GM21381 (cell line): ENCODE measurements at regions not wholly inside any gene's neighbourhood (a gene's known extent, or its start where the extent isn't known, plus 50 kb on each side); places are given as distances from the start of the nearest gene placed in this dataset.

ENCODE experiments used
- ATAC-seq: cut with Tn5 transposase; IDR thresholded peaks from one replicate; pipeline ENCODE4 v1.9.1; 2021; ENCODE audit warnings: mild to moderate bottlenecking, moderate library complexity; ENCODE audit not compliant: unreplicated experiment

DNA sequence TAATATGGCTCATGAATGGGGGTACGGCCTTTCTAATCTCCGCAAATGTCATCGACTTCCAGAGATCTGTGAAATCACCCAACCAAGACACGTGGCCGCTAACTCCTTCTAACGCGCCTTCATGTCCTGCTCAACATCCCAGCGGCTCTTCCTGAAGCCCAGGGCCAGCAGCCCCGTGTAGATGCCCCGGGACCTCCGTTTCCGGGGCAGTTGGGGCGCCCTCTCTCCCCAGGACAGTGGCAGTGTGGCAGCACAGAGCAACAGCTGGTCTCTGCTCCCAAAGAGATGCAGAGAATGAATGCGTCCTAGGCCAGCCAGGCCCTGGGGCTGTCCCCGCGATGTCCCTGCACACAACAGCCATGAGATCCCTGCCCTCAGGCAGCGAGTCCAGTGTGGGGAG is 153.5 kb downstream of the RBFOX3 start:
- no peak for ATAC-seq

DNA sequence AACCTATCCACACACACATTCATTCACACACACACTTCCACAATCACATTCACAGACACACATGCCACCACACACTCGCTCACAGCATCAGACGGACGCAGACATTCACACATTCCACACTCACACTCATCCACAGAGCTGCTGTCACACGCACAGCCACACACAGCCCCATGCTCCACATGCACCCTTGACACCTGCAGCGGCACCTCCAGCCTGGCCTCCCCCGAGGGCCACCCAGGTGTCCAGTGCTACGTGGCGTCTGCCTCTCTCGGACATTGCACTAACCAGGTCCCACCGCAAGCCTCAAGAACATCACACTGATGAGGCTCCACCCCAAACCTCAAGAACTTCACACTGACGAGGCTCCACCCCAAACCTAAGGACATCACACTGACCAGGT is 155.2 kb downstream of the RBFOX3 start:
- ATAC-seq: no peak

DNA sequence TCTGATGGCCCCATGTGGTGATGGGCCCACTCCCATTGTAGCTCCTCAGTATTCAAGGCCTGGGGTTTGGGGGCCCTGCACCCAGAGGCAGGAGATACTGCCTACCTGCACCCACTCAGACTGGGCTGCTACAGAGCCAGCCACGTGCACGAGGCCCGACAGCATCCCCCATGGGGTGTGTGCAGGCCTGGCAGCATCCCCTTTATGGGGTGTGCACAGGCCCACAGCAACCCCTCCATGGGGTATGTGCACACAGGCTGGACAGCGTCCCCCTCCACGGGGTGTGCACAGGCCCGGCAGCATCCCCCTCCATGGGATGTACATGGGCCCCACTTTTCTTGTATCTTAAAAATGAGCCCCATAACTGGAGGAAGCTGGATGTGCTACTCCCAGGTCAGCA is 156.0 kb downstream of the RBFOX3 start:
- no peak for ATAC-seq

DNA sequence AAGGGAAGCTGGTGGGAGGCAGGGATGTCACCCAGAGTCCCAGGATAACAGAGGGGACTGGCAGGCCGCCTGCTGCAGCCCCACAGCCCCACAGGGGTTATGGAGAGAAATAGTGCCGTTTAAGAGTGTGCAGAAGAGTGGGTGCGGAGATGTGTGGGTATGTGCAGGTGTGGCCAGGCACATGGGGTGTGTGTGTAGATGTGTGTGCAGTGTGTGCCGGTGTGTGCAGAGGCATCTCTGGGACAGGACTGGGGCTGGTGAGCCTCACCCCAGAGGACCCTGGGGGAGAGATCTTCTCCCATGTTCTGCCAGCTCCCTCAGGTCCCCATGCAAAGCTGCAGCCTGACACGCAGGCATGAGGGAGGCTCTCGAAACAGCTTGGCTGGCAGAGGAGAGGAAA is 157.4 kb downstream of the RBFOX3 start:
- ATAC-seq: no peak

DNA sequence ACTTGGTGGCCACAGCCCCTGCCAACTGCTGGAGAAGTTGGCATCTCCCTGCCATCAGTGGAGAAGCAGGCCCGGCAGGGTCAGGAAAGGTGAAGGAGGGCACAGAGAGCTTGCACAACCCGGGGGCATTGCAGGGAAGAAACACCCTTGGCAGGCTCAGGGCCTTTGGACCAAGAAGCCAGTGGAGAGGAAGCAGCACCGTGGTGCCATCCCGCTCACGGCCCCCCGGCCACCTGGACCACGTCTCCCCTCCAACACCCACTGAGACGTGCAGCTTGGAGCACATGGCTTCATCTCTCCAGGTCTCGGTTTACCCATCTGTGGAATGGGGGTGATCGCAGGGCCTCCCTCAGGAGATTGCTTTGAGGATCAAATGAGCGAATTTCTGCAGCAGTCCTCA is 158.1 kb downstream of the RBFOX3 start:
- no peak for ATAC-seq

DNA sequence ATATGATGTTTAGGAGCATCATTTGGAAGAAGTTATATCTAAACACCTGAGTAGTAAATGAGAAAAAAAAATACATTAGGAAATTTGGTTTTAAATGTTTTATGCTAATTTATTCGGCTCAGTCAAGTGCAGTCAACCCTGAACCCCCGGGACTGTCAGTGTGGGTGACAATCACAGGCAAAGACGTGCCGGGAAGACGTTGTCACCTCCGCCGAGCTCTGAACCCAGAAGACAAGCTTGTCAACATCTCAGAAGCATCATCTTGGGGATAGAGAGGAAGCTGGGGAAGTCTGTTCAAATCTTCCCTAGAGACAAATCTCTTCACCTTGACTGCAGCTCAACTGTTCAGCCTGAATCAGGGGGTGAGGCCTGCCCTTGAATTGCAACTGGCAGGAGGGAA is 159.7 kb downstream of the RBFOX3 start:
- no peak for ATAC-seq

DNA sequence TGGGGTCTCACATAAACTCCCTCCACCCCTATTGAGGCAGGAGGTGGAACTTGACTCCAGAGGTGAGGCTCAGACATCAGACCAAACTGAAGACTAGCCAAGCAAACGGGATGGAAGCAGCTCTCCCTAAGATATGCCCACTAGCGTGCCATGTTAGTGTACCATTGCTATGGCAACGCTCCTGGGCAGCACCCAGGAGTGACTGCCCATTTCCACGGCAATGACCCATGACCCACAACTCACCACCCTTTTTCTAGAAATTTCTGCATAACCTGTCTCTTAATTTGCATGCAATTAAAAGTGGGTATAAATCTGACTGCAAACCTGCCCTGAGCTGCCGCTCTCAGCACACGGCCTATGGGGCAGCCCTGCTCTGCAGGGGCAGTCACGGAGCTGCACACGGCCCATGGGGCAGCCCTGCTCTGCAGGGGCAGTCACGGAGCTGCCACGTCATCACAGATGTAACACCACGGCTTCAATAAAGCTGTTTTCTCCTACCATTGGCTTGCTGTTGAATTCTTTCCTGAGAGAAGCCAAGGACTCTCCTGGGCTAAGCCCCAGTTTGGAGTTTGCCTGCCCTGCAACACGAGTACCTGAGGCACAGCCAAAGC is 164.3 kb downstream of the RBFOX3 start:
- no peak for ATAC-seq

DNA sequence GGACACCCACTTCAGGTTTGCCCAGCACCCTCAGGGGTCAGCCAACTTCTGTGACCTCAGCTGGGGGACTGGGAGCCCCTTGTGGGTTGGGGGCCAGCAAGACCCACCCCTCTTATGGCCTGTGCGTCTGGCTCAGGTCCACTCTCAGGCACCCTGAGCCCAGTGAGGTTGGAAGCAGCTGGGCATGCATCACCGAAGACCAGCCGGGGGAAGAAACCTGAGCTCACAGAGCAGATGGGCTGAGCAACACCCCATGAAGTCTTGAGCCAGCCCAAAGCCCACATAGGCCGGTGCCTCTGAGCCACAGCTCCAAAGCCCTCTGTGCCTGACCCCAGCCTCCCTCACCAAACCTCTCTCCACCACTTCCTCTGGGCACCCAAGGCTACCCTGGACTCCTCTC is 166.7 kb downstream of the RBFOX3 start:
- no peak for ATAC-seq

DNA sequence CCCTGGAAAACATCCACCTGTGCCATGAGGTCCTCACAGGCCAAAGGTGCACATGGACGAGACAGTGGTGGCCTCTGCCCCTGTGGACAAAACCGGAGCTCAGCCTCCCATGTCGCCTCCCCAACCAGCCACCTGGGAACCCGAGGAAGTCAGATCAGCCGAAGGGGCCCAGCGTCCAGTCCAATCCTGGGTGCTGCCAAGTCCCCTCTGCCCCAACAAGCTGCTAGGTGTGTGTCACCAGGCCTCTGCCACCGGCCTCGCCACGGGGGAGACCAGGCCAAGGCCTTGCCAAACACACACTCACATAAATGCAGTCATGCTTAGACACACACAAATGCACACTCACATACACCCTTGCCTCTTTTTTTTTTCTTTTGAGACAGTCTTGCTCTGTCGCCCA is 167.8 kb downstream of the RBFOX3 start:
- no peak for ATAC-seq

DNA sequence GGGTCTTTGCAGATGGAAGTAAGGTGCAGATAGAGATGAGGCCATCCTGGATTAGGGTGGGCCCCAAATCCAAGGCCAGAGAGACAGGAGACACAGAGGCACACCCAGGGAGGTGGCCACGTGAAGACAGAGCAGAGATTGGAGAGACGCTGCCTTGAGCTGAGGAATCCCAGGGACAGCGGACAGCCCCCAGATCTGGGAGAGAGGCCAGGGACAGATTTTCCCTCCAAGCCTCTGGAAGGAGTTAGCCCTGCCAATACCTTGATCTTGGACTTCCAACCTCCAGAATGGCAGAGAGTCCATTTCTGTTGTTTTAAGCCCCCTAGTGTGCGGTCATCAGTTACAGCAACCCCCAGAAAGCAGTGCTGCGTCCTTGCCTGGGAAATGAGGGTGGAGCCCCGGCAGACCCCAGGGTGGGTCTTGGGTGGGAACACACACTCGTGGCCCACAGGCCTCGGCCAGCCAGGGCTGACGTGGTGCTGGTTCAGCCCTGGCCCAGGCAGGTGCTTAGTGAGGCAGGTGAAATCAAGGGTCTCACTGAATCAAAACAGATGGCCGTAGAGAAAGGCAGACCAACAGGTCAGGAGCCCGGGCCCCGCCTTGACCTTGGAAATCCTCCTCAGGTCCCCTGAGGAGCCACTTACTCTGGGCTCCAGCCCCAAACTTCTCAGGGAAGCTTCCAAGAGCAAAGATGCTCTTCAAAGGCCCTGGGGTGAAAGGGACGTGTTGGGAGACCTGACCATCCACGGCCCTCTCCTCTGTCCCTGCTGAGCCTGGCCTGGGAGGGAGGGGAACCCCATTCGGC is 169.3 kb downstream of the RBFOX3 start:
- ATAC-seq: no peak

DNA sequence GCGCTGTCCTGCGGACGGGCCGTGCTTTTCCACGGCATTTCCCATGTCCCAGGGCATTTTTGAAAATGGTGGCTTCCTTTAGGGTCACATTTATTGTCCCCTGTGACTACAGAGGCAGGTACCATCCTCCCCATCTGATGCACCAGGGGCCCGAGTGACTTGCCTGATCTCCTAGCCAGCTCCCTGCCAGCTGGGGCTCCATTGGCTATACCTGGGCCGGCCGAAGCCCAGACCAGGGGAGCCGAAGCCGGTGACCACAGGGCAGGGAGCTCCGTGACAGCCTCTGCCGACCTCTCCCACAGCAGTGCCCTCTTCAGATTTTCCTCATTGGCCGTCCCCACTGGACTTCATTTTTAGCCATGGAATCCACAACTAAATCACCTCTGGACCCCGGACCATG is 170.6 kb downstream of the RBFOX3 start:
- no peak for ATAC-seq

DNA sequence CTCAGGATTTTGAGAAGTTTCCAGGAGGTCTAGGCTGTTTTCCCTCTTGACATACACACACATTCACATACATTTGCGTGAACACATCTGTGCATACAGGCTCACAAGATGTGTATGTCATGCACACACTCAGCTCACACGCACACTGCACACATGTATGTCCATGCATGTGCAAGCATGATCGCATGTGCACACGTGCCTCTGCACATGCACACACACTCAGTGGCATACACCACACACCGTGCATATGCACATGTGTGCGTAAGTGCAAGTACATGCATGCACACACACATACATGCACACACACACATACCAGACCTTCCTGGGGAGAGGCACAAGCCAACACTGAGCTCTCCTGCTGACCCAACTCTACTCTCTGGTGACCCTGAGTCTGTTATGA is 171.4 kb downstream of the RBFOX3 start:
- ATAC-seq: no peak

DNA sequence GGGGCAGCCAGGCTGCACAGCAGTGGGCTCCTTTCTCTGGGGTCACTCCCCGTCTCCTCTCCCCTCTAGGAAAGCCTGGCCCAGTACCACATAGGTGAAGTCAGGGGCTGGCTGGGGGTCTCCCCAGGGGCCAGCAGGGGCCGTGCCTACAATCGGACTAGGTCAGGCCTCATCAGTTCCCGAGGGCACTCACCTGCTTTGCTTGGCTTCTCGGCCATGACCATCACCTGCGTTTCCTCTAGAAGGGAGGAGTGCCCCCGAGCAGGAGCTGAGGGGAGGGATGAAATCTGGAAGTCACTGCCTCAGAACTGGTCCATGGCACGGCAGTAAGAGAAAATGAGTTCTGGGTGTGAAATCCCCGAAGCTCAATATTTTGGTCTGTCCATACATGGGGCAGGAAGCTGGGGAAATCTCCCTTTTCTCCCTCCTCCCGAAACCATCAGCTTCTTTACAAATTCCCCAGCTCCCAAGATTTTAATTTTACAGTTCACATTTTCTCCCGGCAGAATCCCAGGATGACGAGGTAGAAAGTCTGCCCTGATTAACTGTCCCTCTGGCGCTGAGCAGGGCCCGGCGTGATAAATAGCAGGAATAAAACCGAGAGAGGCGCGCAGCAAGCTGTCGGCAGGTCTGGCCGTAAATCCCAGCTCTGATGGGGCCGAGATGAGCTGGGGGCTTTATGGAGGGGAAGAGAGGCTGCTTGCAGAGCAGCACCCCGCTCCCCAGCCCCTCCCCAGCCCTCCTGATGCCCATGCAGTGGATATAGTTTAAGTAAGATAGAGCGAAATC is 172.1 kb downstream of the RBFOX3 start:
- ATAC-seq: no peak

DNA sequence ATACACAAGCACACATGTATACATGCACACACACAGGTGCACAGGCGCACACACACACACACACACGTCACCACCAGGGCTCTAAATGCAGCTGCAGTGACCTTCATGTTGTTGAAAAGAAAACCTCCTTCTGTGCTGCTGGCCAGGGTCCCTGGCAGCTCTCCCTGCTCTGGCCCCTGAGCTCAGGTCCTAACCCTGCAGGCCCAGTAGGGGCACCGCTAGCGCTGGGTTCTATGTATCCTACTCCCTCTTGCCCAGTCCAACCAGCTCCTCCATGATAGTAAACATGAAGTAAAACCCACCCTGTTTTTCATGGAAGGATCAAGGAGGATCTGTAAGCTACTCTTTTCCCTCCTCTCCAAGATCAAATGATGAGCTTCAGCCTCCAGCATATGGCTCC is 172.8 kb downstream of the RBFOX3 start:
- no peak for ATAC-seq

DNA sequence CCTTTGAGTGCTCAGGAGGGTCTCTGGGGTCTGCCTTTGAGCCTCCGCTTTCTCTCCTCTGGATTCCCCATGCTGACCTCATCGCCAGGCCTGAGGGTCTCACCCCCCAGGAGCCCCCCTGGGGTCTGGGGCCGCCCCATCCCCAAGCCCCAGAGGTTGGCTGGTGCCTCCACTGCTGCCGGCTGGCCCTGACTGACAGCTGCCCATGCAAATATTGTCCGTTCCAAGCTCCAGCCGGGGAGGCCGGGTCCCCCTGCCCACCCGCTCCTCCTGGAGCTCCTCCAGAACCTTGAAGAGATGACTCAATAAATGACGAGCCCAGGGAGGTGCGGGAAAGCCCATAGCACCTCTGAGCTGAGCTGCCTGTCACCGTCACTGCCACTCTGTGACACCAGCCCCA is 173.8 kb downstream of the RBFOX3 start:
- ATAC-seq: no peak

DNA sequence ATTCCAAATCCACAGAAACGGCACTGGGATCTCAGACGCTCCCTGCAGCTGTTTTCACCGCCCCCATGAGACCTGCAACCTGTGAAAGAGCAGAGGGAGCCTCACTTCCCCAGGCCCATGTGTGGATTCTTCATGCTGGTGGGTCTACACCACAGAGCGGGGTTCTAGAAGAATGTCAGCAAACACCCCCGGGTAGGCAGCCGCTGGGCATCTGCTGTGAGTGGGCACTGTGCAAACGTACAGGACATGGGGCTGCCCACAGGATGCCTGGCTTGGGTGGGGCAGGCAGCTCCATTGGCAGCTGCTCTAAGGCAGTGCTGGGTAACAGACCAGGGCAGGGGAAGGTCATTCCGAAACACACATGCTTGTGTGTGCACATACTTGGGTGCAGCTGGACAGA is 174.9 kb downstream of the RBFOX3 start:
- no peak for ATAC-seq

DNA sequence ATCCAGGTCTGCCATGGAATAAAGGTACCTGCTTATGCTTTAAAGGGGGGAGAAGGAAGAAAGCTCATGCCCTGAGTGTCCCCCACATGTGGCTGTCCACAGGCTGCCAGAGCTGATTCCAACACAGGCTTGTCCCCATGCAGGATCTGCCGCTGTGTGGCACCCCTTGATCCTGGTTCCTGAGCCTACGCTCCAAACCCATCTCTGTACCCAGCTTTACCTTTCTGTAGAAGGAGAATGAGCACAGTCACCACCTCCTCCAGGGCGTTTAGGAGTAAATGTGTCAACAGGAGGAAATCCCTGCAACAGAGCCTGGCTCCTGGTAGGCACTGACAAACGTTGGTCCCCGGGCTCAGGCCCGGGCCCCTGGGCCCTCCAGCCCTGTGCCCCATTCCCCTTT is 175.6 kb downstream of the RBFOX3 start:
- ATAC-seq: no peak

DNA sequence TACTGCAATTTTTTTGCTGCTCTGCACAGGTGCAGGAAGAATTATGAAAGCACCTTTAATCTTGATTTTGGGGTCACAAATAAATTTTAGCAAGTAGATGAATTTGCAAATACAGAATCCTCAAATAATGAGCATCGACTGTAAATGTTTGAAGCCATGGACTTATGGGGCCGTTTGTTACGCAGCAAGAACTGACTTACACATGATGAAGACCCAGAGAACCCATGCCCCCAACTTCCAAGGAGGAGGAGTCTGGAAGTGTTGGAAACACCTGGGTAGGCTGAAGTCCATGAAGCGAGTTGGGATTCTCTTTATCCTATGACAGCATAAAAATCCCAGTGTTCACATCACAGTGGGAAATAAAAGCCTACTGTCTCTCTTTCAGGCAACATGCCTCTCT is 176.6 kb downstream of the RBFOX3 start:
- no peak for ATAC-seq

DNA sequence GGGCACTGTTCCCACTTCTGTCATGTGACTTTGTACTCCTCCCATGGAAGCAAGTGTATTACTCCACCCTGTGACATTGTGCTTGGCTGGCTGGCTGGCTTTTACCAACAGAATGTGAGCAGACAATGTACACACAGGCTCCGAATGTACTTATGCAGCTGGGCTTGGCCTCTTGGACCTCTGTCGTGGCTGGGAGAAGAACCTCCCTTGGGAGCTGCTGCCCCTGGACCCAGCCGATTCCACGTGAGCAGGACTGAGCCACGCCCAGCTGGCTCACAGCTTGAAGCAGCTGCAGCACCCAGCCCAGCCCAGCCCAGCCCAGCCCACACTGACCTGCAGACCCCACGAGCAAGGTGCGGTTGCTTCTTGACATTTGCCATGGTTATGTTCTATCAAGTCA is 177.5 kb downstream of the RBFOX3 start:
- ATAC-seq: no peak

DNA sequence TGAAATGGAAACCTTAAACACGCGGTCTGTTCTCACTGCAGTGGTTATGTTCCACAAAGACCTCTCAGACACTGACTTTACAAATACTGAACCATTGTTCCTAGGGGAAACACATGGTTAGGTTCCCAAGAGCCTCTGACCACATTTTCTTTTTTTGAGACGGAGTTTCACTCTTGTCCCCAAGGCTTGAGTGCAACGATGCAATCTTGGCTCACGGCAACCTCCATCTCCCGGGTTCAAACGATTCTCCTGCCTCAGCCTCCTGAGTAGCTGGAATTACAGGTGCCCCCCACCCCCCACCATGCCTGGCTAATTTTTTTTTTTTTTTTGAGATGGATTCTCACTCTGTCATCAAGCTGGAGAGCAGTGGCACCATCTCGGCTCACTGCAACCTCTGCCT is 179.7 kb downstream of the RBFOX3 start:
- ATAC-seq: no peak

DNA sequence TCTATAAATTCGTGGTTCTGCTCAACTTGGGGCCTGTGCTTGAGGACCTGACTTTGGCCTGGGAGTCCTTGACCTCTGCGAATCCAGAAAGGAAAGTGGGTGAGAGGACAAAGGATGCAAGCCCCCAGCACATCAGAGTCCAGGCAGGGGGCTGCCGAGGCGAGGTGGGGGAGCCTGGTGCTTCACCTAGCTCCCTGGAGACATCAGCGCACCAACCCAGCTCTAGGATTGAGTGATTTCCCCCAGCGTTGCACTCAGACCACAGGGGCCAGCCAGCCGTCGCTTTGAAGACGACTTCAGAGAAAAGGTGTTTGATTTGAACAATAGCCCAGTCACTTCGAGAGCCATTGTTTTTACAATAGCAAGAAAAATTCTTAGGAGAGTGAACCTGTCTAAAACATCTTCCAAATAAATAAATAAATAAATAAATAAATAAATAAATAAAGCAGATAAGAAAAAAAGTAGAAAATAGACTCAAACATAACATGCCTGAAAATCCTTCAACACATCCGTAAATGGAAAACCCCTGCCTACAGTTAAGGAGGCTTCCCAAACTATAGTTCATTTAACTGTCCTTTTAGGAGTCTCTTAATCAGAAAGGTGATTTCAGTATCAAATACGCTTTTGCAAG is 180.9 kb downstream of the RBFOX3 start:
- no peak for ATAC-seq

DNA sequence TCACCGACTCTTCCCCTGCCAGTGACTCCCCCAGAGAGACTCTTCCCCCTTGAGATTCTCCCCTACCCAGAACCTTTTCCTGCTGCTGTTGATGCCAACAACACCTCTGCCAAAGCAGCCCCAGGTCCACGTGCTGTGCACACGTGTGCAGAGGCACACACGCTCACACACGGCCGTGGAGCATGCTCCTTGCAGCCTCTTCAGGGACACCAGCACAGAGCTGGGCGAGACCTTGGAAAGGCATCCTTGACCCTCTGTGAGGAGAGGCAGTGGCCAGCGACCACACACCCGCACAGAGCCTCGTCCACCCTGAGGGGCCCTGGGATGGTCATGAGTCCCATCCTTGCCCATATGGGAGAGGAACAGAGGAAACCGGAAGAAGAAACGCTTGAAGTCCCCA is 181.9 kb downstream of the RBFOX3 start:
- no peak for ATAC-seq
